H1 (cell line): ENCODE measurements at regions not wholly inside any gene's neighbourhood (a gene's known extent, or its start where the extent isn't known, plus 50 kb on each side); places are given as distances from the start of the nearest gene placed in this dataset.
A peak's percentile ranks its signal among the peaks of the same experiment; 100 is the strongest.

Experiments used
- CHD7 ChIP-seq: fragments of 300-600 bp; sonication (generic); IDR thresholded peaks from 2 replicates; pipeline ENCODE4 v1.7.1; 2012; ENCODE audit warnings: low read length, moderate library complexity, mild to moderate bottlenecking, inconsistent platforms; ENCODE audit not compliant: insufficient replicate concordance
- EP300 ChIP-seq, 2 experiments: IDR thresholded peaks; 1 replicate in 1 of 2; 2 replicates in 1 of 2; pipeline ENCODE4 v1.6.1; 2011 to 2012; ENCODE audit warnings: low read depth in 2 of 2, low read length in 2 of 2, mild to moderate bottlenecking in 2 of 2, borderline replicate concordance in 1 of 2, inconsistent platforms in 1 of 2, moderate library complexity in 1 of 2
- HDAC2 ChIP-seq, 2 experiments: fragments of 300-600 bp in 1 of 2; sonication (generic) in 1 of 2; IDR thresholded peaks; 2 replicates each; pipeline ENCODE4 v1.6.1; 2011 to 2012; ENCODE audit warnings: low read depth in 2 of 2, low read length in 2 of 2, mild to moderate bottlenecking in 2 of 2, moderate library complexity in 2 of 2, borderline replicate concordance in 1 of 2, inconsistent platforms in 1 of 2
- SP1 ChIP-seq: IDR thresholded peaks from 2 replicates; pipeline ENCODE4 v1.6.1; 2011; ENCODE audit warnings: low read depth, low read length
- TCF12 ChIP-seq: IDR thresholded peaks from 2 replicates; pipeline ENCODE4 v1.6.1; 2011; ENCODE audit warnings: low read depth, mild to moderate bottlenecking, low read length
- YY1 ChIP-seq: IDR thresholded peaks from 2 replicates; pipeline ENCODE4 v1.6.1; 2011; ENCODE audit warnings: low read depth, mild to moderate bottlenecking, low read length
- TF ChIP-seq, protein P1 (sequence below): IDR thresholded peaks from 2 replicates; pipeline ENCODE4 v1.6.1; 2012; ENCODE audit warnings: inconsistent platforms

DNA sequence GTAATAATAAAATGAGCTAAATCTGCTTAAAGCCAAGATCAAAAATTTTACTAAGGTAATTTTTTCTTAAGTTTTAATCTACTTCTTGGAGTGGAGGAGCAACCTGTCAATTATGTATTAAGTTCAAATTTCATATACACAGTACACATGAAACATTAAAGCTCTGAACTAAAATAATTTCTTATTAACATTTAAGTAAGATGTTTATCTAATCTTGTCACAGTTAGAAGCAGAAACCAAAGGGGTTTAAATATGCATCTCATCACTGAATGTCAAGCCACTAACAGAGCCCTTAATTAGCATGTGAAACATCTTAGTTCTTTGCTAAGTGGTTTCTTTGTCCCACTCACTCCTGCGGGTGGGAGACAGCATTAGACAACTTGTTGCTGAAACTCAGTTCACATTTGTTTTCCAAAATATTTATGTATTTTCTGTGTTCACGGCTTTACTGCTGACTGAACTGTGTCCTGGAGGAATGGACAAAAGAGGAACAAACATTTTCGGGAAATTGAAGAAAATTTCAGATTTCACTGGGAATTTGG is 130.9 kb upstream of the MBL2 start (continued):
- TF ChIP-seq CHD7 (peak; percentile 92), TCF12 (0 out of 2 replicates have a peak, but pooled peaks have one; percentile 61), YY1 (no peak), EP300 (IDR thresholded peaks at IDR 0.05; ENCODE audit: borderline replicate concordance in 1 of 2, low read depth in 2 of 2, low read length in 2 of 2) (peak in 1 of 2 experiments; percentile 59; a peak in 1 of 3 replicates), HDAC2 (IDR thresholded peaks at IDR 0.05; ENCODE audit: borderline replicate concordance in 1 of 2, low read depth in 2 of 2, low read length in 2 of 2) (peak in 1 of 2 experiments; percentile 43; a peak in 1 of 4 replicates), SP1 (peak; percentile 66; the same call in 1 of the 2 replicates)
- TF ChIP-seq, protein P1, sequence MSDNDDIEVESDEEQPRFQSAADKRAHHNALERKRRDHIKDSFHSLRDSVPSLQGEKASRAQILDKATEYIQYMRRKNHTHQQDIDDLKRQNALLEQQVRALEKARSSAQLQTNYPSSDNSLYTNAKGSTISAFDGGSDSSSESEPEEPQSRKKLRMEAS: no peak
